Natural killer cell (primary cell): ENCODE measurements at regions not wholly inside any gene's neighbourhood (a gene's known extent, or its start where the extent isn't known, plus 50 kb on each side); places are given as distances from the start of the nearest gene placed in this dataset.

Experiments used
- ATAC-seq, 3 donors: fragments of 150-1000 bp in 2 of 3; fragments of 200-7000 bp in 1 of 3; cut with Tn5 transposase; 1 replicate in 1 of 3; 2 replicates in 2 of 3; pipeline ENCODE4 v1.10.0; 2021; ENCODE audit warnings: mild to moderate bottlenecking in 2 of 3, moderate library complexity in 2 of 3
- DNase-seq, 2 donors: peaks; one replicate each; pipeline versions ENCODE4 v3.0.0 to v3.0.0-alpha.2; 2013 to 2021; ENCODE audit warnings: mixed read lengths in 1 of 2
- H3K27ac ChIP-seq: one replicate; pipeline ENCODE4 v1.5.1; 2013; ENCODE audit warnings: mild to moderate bottlenecking, low read length
- H3K27me3 ChIP-seq: one replicate; pipeline ENCODE4 v1.6.1; 2013; ENCODE audit warnings: low read length; ENCODE audit not compliant: control insufficient read depth, insufficient read depth
- H3K36me3 ChIP-seq: one replicate; pipeline ENCODE4 v1.6.1; 2013; ENCODE audit warnings: low read length; ENCODE audit not compliant: control insufficient read depth, insufficient read depth
- H3K4me1 ChIP-seq: one replicate; pipeline ENCODE4 v1.6.1; 2013; ENCODE audit warnings: low read length; ENCODE audit not compliant: control insufficient read depth, insufficient read depth
- H3K4me3 ChIP-seq: one replicate; pipeline ENCODE4 v1.5.1; 2013; ENCODE audit warnings: low read length
- H3K9me3 ChIP-seq: one replicate; pipeline ENCODE4 v1.6.1; 2013; ENCODE audit warnings: low read length; ENCODE audit not compliant: control insufficient read depth, insufficient read depth
- H3K27ac Mint-ChIP-seq, 2 donors: one replicate each; pipeline ENCODE4 v1.8.0; 2022; ENCODE audit warnings: mild to moderate bottlenecking in 2 of 2, mixed read lengths in 2 of 2, moderate library complexity in 1 of 2
- H3K27me3 Mint-ChIP-seq, 2 donors: one replicate each; pipeline ENCODE4 v1.8.0; 2022; ENCODE audit warnings: low read depth in 2 of 2, mixed read lengths in 2 of 2
- H3K36me3 Mint-ChIP-seq: one replicate; pipeline ENCODE4 v1.8.0; 2022; ENCODE audit warnings: mixed read lengths
- H3K4me1 Mint-ChIP-seq, 2 donors: one replicate each; pipeline ENCODE4 v1.8.0; 2022; ENCODE audit warnings: mixed read lengths in 2 of 2
- H3K4me3 Mint-ChIP-seq: one replicate; pipeline ENCODE4 v1.8.0; 2022; ENCODE audit warnings: mild to moderate bottlenecking, moderate library complexity, mixed read lengths
- H3K9me3 Mint-ChIP-seq, 2 donors: one replicate each; pipeline ENCODE4 v1.8.0; 2022; ENCODE audit warnings: mixed read lengths in 2 of 2
- CTCF ChIP-seq: fragments of 200-600 bp; IDR thresholded peaks from one replicate; pipeline ENCODE4 v1.8.0; 2022; ENCODE audit warnings: antibody characterized with exemption
- WGBS: methylation state at CpG from one replicate; pipeline ENCODE4 v1.1.7; 2013; ENCODE audit warnings: missing lambda C conversion rate; ENCODE audit not compliant: insufficient coverage; 5-methylcytosine and 5-hydroxymethylcytosine counted together
- intact Hi-C: fragments of 100-400 bp; cut with micrococcal nuclease; formaldehyde crosslinking; loops from one replicate; pipeline ENCODE4 v1.14.2; 2022

GRCh38 chr5:4246447-4246846 lies 650.8 kb downstream of the IRX1 start:
- intact Hi-C loops, result no loop called here
- H3K4me3 Mint-ChIP-seq, result no peak overlapping the region
- no peaks in the 10 kb centered on the region for H3K27me3 ChIP-seq
- H3K27me3 Mint-ChIP-seq, result peaks cover 8 to 28% of the 10 kb centered on the region in 2 donors
- 100% methylated on average over 1 of the region's 2 CpGs for WGBS
- H3K4me3 ChIP-seq, result no peak overlapping the region
- H3K27ac ChIP-seq, result no peak overlapping the region
- no peaks in the 10 kb centered on the region for H3K9me3 ChIP-seq
- no peaks in the 10 kb centered on the region for H3K4me1 ChIP-seq
- H3K36me3 ChIP-seq, result no peaks in the 10 kb centered on the region
- H3K9me3 Mint-ChIP-seq, result peaks cover 3 to 5% of the 10 kb centered on the region in 2 donors
- ATAC-seq (no peak), DNase-seq (no peak)
- H3K4me1 Mint-ChIP-seq, result no peaks in the 10 kb centered on the region
- H3K36me3 Mint-ChIP-seq, result no peaks in the 10 kb centered on the region
- H3K27ac Mint-ChIP-seq, result no peak overlapping the region
- no peak for TF ChIP-seq CTCF

GRCh38 chr5:4250254-4250653 lies 654.6 kb downstream of the IRX1 start:
- no peaks in the 10 kb centered on the region for H3K4me1 ChIP-seq
- intact Hi-C loops, result no loop called here
- Mint-ChIP-seq H3K9me3 (peaks cover 2 to 3% of the 10 kb centered on the region in 2 donors), H3K36me3 (no peaks in the 10 kb centered on the region), H3K27me3 (peaks cover 2 to 16% of the 10 kb centered on the region in 2 donors), H3K27ac (no peak overlapping the region), H3K4me1 (no peaks in the 10 kb centered on the region), H3K4me3 (no peak overlapping the region)
- no peak for ATAC-seq
- H3K27ac ChIP-seq, result no peak overlapping the region
- no peak for DNase-seq
- no peaks in the 10 kb centered on the region for H3K36me3 ChIP-seq
- no peak for TF ChIP-seq CTCF
- H3K4me3 ChIP-seq, result no peak overlapping the region
- H3K27me3 ChIP-seq, result no peaks in the 10 kb centered on the region
- no peaks in the 10 kb centered on the region for H3K9me3 ChIP-seq
- 89% methylated on average over 4 of the region's 4 CpGs for WGBS

- DNase-seq, result no peak
- H3K27ac Mint-ChIP-seq, result no peak overlapping the region
- 96% methylated on average over 4 of the region's 4 CpGs for WGBS
- Histone ChIP-seq H3K4me1 (no peaks in the 10 kb centered on the region), H3K9me3 (no peaks in the 10 kb centered on the region), H3K27me3 (no peaks in the 10 kb centered on the region), H3K27ac (no peak overlapping the region), H3K36me3 (no peaks in the 10 kb centered on the region), H3K4me3 (no peak overlapping the region)
- H3K4me3 Mint-ChIP-seq, result no peak overlapping the region
- no peaks in the 10 kb centered on the region for H3K27me3 Mint-ChIP-seq
- no peak for ATAC-seq
- H3K4me1 Mint-ChIP-seq, result no peaks in the 10 kb centered on the region
- H3K9me3 Mint-ChIP-seq, result peaks cover 0 to 3% of the 10 kb centered on the region in 2 donors
- no peak for TF ChIP-seq CTCF
- intact Hi-C loops, result no loop called here
- H3K36me3 Mint-ChIP-seq, result no peaks in the 10 kb centered on the region
Measured at GRCh38 chr5:4252385-4252784, 656.8 kb downstream of the IRX1 start.

- no peaks in the 10 kb centered on the region for H3K36me3 ChIP-seq
- no peaks in the 10 kb centered on the region for H3K9me3 ChIP-seq
- 95% methylated on average over 6 of the region's 6 CpGs for WGBS
- no peaks in the 10 kb centered on the region for H3K36me3 Mint-ChIP-seq
- TF ChIP-seq CTCF, result no peak
- no peaks in the 10 kb centered on the region for H3K27me3 ChIP-seq
- H3K4me3 Mint-ChIP-seq, result no peak overlapping the region
- intact Hi-C loops, result no loop called here
- no peak for ATAC-seq
- no peak overlapping the region for H3K27ac Mint-ChIP-seq
- no peaks in the 10 kb centered on the region for H3K4me1 ChIP-seq
- no peaks in the 10 kb centered on the region for H3K4me1 Mint-ChIP-seq
- H3K27ac ChIP-seq, result no peak overlapping the region
- DNase-seq, result no peak
- no peaks in the 10 kb centered on the region for H3K27me3 Mint-ChIP-seq
- H3K4me3 ChIP-seq, result no peak overlapping the region
- no peaks in the 10 kb centered on the region for H3K9me3 Mint-ChIP-seq
Measured at GRCh38 chr5:4254736-4255135, 659.1 kb downstream of the IRX1 start.
